Activated CD8-positive, alpha-beta T cell treated with anti-CD3 and anti-CD28 coated beads, Interleukin-2, amount 10 ng/mL, durations not matched to agents 7 days and 5 days (primary cell): ENCODE measurements at regions not wholly inside any gene's neighbourhood (a gene's known extent, or its start where the extent isn't known, plus 50 kb on each side); places are given as distances from the start of the nearest gene placed in this dataset.

Experiments used
- ATAC-seq: fragments of 150-1000 bp; cut with Tn5 transposase; one replicate; pipeline ENCODE4 v1.10.0; 2021; ENCODE audit warnings: moderate library complexity
- CTCF ChIA-PET: fragments of 350-600 bp; sonication (Branson Sonifier 250); formaldehyde crosslinking; loops from one replicate; lab custom pipeline; 2021; ENCODE audit warnings: antibody characterized with exemption; lab: Charles Lee
- POLR2A ChIA-PET: fragments of 350-600 bp; sonication (Branson Sonifier 250); formaldehyde crosslinking; loops from one replicate; lab custom pipeline; 2021; ENCODE audit warnings: antibody characterized with exemption; lab: Charles Lee
- DNase-seq: peaks from one replicate; pipeline ENCODE4 v3.0.0-alpha.2; 2020
- H3K27ac Mint-ChIP-seq: one replicate; pipeline ENCODE4 v1.8.0; 2021; ENCODE audit warnings: mild to moderate bottlenecking, mixed read lengths
- H3K27me3 Mint-ChIP-seq: one replicate; pipeline ENCODE4 v1.8.0; 2021; ENCODE audit warnings: low read depth, mixed read lengths
- H3K36me3 Mint-ChIP-seq: one replicate; pipeline ENCODE4 v1.8.0; 2021; ENCODE audit warnings: low read depth, mixed read lengths
- H3K4me1 Mint-ChIP-seq: one replicate; pipeline ENCODE4 v1.8.0; 2021; ENCODE audit warnings: low read depth, mixed read lengths
- H3K4me3 Mint-ChIP-seq: one replicate; pipeline ENCODE4 v1.8.0; 2021; ENCODE audit warnings: mild to moderate bottlenecking, mixed read lengths
- H3K9me3 Mint-ChIP-seq: one replicate; pipeline ENCODE4 v1.8.0; 2022; ENCODE audit warnings: mixed read lengths; ENCODE audit not compliant: insufficient read depth

DNA sequence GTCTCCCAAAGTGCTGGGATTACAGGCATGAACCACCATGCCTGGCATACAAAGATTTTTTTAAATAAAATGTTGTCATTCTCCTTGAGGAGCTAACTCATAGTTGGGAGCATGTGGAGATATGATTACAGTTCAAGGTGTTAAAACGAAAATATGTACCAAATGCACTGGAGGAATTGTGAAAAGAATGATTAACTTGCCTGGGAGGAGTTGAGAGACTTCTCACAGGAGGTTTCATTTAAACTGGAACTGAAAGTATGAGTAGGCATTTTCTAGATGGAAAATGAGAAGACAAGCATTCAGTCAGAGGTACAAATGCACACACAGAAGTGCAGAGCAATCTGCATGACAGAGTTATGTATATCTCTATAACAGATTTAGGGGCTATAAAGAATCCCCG, 126.6 kb upstream of the PDE1A start:
- H3K27me3 Mint-ChIP-seq, result no peaks in the 10 kb centered on the region
- DNase-seq, result no peak
- H3K4me1 Mint-ChIP-seq, result no peaks in the 10 kb centered on the region
- no peak overlapping the region for H3K4me3 Mint-ChIP-seq
- H3K27ac Mint-ChIP-seq, result no peak overlapping the region
- POLR2A ChIA-PET, result no interaction called here
- no peak for ATAC-seq
- H3K9me3 Mint-ChIP-seq, result no peaks in the 10 kb centered on the region
- H3K36me3 Mint-ChIP-seq, result no peaks in the 10 kb centered on the region
- CTCF ChIA-PET, result no interaction called here

DNA sequence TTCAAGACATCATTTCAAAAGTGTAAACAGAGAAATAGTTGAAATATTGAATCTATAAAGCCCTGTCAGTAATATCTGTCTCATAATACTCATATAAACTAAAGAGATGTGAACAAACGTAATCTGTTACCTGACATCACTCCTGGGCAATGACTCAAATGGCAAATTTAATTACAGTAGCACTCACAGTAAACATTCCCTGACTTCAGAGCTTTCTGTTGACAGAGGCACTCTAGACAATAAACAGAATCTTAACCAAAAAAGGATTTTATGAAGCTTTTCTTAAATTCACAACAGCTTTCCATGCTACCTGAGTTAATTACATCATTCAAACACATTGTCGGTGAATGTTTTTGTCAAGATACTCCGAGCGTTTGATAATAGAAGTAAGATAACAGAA, 128.1 kb upstream of the PDE1A start:
- no peak overlapping the region for H3K27ac Mint-ChIP-seq
- no peaks in the 10 kb centered on the region for H3K27me3 Mint-ChIP-seq
- H3K36me3 Mint-ChIP-seq, result no peaks in the 10 kb centered on the region
- no peak overlapping the region for H3K4me3 Mint-ChIP-seq
- DNase-seq (no peak), ATAC-seq (no peak)
- no peaks in the 10 kb centered on the region for H3K9me3 Mint-ChIP-seq
- CTCF ChIA-PET, result no interaction called here
- POLR2A ChIA-PET, result no interaction called here
- H3K4me1 Mint-ChIP-seq, result no peaks in the 10 kb centered on the region

DNA sequence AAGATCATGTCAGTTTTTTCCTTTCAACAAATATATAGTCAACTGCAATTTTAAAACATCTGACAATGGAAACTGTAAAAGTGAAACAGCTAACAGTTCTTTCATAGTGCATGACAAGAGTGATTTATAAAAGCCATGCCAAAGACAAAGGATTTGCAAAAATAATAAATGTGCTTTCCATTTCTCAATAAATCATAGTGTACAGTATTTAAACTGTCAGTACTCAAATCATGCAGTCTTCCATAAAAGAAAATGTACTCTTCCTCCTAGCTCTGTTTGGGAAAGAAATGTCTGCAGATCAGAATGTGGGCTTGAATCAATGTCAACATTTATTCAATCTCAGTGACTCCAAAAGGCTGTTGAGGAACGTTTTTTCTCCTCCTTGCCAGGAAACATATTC, 131.7 kb upstream of the PDE1A start:
- no peak overlapping the region for H3K27ac Mint-ChIP-seq
- H3K4me1 Mint-ChIP-seq, result no peaks in the 10 kb centered on the region
- POLR2A ChIA-PET, result no interaction called here
- H3K36me3 Mint-ChIP-seq, result no peaks in the 10 kb centered on the region
- H3K9me3 Mint-ChIP-seq, result no peaks in the 10 kb centered on the region
- H3K27me3 Mint-ChIP-seq, result no peaks in the 10 kb centered on the region
- H3K4me3 Mint-ChIP-seq, result no peak overlapping the region
- no peak for ATAC-seq
- CTCF ChIA-PET, result no interaction called here
- DNase-seq, result no peak

DNA sequence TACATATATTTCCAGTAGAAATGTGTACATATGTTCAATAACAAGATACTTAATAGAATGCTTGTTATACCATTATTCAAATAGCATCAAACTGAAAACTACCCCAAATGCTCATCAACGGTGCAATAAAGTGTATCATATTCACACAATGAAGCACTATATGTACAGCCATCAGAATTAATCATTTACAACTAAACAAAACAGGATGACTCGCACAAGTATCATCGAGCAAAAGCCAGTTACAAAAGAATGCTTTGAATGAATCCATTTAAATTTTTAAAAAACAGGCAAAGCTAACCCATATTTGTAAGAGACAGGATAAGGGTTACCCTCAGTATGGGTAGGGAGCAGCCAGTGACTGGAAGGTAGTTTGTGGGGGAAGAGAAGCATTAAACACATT, 132.8 kb upstream of the PDE1A start:
- DNase-seq (no peak), ATAC-seq (no peak)
- H3K4me3 Mint-ChIP-seq, result no peak overlapping the region
- H3K36me3 Mint-ChIP-seq, result no peaks in the 10 kb centered on the region
- H3K27ac Mint-ChIP-seq, result no peak overlapping the region
- no peaks in the 10 kb centered on the region for H3K9me3 Mint-ChIP-seq
- ChIA-PET POLR2A (no interaction called here), CTCF (no interaction called here)
- H3K27me3 Mint-ChIP-seq, result no peaks in the 10 kb centered on the region
- H3K4me1 Mint-ChIP-seq, result no peaks in the 10 kb centered on the region

DNA sequence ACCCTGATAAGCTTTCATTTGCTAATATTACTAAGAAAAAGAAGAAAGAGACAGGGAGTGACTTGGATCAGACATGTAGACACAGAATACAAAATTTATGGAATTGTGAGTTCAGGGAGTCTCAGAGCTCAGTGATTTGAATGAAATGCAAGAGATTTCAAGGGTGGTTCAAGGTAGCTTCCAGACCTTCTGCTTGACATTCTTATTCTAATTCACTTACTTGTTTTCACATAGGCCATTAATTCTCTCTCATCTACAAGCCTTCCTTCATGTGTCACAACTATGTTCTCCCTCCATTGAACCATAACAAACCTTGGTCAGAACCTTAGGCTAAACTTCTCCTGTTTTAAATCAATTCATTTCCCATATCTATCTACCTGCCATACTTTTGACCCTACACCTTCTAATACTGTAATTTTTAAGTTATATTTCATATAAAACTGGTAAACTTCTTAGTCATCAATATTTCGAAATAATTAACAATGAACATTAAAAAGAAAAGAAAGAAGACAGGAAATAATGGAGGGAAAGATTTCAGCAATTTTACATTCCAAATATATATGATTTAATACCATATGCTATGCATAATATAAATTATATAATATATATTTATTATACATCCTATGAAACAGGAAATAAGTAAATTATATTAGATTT, 139.2 kb upstream of the PDE1A start:
- ATAC-seq, result no peak
- no peak for DNase-seq
- no peak overlapping the region for H3K4me3 Mint-ChIP-seq
- no peaks in the 10 kb centered on the region for H3K4me1 Mint-ChIP-seq
- no peaks in the 10 kb centered on the region for H3K9me3 Mint-ChIP-seq
- H3K36me3 Mint-ChIP-seq, result no peaks in the 10 kb centered on the region
- POLR2A ChIA-PET, result no interaction called here
- H3K27me3 Mint-ChIP-seq, result no peaks in the 10 kb centered on the region
- CTCF ChIA-PET, result no interaction called here
- no peak overlapping the region for H3K27ac Mint-ChIP-seq

DNA sequence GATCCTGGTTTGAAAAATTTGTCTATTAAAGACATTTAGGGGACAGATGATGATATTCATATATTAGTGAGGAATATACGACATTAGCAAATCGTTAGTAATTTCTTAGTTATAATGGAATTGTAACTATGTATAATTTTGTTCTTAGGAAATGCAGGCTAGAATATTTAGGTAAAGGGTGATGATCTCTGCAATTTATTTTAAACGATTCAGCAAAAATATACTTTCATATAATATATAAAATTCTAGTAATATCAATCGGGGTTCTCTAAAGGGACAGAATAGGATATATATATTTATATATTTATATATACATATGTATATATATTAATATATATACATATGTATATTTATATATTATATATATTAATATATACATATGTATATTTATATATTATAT, 142.5 kb upstream of the DNAJC10 start:
- DNase-seq, result no peak
- Mint-ChIP-seq H3K4me3 (no peak overlapping the region), H3K36me3 (no peaks in the 10 kb centered on the region), H3K4me1 (no peaks in the 10 kb centered on the region), H3K27me3 (no peaks in the 10 kb centered on the region), H3K9me3 (no peaks in the 10 kb centered on the region), H3K27ac (no peak overlapping the region)
- ChIA-PET POLR2A (no interaction called here), CTCF (no interaction called here)
- ATAC-seq, result no peak

DNA sequence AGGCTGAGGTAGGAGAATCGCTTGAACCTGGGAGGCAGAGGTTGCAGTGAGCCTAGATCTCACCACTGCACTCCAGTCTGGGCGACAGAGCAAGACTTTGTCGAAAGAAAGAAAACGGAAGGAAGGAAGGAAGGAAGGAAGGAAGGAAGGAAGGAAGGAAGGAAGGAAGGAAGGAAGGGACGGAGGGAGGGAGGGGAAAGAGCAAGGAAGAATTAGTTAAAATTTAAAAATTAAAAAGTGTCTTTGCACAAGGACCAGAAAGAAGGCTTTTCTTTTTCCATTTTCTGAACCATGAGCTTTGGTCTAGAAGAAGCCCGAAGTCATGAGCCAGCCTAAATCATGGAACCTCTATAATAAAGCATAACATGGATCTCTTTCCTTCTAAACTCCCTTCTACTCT, 138.2 kb upstream of the DNAJC10 start:
- DNase-seq (no peak), ATAC-seq (no peak)
- H3K36me3 Mint-ChIP-seq, result no peaks in the 10 kb centered on the region
- ChIA-PET POLR2A (no interaction called here), CTCF (interaction anchor here (0.8 kb wide), 1 partner anchor 21 kb away, joined by 3 read pairs; no protein-coding TSS in a partner anchor)
- no peaks in the 10 kb centered on the region for H3K4me1 Mint-ChIP-seq
- no peak overlapping the region for H3K4me3 Mint-ChIP-seq
- H3K27me3 Mint-ChIP-seq, result no peaks in the 10 kb centered on the region
- H3K27ac Mint-ChIP-seq, result no peak overlapping the region
- no peaks in the 10 kb centered on the region for H3K9me3 Mint-ChIP-seq

DNA sequence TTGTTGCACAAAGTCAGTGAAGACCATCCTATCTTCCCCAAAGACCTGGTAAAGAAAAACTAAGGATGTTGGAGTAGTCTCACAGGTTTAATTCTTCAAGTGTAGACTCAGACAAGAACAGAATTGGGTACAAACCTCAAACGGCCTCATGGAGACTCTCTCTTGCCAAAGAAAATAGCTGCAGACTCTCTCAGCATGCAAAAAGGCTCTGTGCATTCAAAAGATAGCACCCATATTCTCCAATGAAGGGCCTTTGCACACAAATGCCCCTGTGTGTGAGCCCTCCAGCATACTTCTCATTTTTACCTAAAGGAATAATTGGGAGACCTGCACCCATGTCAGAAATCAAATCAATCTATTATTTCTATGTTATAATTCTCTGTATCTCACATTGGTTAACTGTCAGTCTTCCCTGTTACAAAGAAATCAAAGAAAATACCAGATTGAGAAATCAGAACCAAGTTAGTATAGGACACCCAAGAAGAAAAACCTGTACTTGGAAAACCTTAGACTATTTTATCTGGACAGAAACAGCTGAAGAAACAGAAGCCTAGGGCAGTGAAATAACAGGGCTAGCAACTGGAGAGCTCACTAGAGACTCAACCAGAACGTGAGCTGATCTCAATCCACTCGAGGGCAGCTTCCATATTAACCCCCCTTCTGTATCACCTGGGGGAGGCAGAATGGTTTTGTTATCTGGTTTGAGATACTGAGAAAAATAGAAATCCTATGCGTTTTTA, 134.7 kb upstream of the DNAJC10 start:
- CTCF ChIA-PET, result no interaction called here
- Mint-ChIP-seq H3K4me3 (no peak overlapping the region), H3K4me1 (no peaks in the 10 kb centered on the region), H3K36me3 (no peaks in the 10 kb centered on the region), H3K9me3 (no peaks in the 10 kb centered on the region), H3K27me3 (no peaks in the 10 kb centered on the region), H3K27ac (no peak overlapping the region)
- DNase-seq (no peak), ATAC-seq (no peak)
- POLR2A ChIA-PET, result no interaction called here

DNA sequence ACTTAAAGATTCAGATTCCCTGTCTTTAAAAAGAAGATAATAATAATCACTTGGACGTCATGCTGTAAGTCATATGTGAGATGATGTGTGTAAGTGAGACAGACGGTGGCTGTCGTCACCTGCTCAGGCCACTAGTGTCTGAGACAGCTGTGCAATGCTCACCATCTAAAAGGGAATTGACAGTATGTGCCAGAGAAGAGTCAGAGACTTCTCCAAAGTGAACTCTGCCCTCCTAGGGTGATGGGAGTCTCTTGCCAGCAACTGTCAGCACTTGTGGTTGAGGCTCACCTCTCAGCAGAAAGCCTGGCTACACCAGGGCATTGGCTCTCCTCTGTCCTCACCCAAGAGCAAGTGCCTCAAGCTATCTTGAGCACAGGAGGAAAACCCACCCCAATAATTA, 131.6 kb upstream of the DNAJC10 start:
- Mint-ChIP-seq H3K27ac (no peak overlapping the region), H3K4me3 (no peak overlapping the region), H3K36me3 (no peaks in the 10 kb centered on the region), H3K27me3 (no peaks in the 10 kb centered on the region), H3K4me1 (no peaks in the 10 kb centered on the region), H3K9me3 (no peaks in the 10 kb centered on the region)
- POLR2A ChIA-PET, result no interaction called here
- CTCF ChIA-PET, result no interaction called here
- no peak for DNase-seq
- no peak for ATAC-seq

DNA sequence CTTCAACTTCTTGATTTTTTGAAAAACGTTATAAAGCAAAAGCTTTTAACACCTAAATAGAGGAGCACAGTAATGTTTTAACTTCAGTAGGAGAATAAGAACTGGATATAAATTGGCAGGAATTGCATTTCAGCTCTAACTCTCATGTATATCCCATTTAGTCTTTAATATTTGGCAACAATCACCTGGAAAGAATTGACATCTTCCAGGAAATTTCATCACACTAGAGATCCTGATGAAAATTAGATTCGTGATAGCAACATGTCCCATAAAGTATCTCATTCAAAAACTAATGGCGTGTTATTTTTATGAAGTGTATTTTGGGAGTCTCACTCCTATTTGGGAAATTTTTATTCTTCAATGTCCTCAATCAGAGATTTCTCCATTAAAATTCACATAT, 131.1 kb upstream of the DNAJC10 start:
- ATAC-seq (no peak), DNase-seq (no peak)
- no peaks in the 10 kb centered on the region for H3K36me3 Mint-ChIP-seq
- CTCF ChIA-PET, result no interaction called here
- no peaks in the 10 kb centered on the region for H3K9me3 Mint-ChIP-seq
- H3K4me1 Mint-ChIP-seq, result no peaks in the 10 kb centered on the region
- POLR2A ChIA-PET, result no interaction called here
- no peaks in the 10 kb centered on the region for H3K27me3 Mint-ChIP-seq
- H3K4me3 Mint-ChIP-seq, result no peak overlapping the region
- H3K27ac Mint-ChIP-seq, result no peak overlapping the region

DNA sequence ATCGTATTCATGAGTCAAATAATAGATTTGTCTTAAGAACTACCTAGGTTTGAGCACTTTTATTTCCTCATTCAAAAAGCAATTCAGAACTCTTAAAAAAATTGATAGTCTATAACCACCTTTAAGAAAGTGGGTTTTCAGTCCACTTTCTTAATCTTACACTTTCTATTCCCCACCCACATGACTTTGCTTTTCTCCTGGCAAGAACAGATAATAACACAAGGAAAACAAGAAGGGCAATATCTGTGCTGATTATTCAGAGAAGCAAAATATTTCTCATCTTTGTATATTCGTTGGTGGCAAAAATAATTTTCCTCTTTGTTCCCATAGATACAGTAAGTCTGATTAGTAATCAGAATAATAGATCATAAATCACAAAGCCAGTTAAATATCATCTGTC, 130.6 kb upstream of the DNAJC10 start:
- no peaks in the 10 kb centered on the region for H3K4me1 Mint-ChIP-seq
- no peak overlapping the region for H3K4me3 Mint-ChIP-seq
- H3K27ac Mint-ChIP-seq, result no peak overlapping the region
- CTCF ChIA-PET, result no interaction called here
- no peak for DNase-seq
- H3K9me3 Mint-ChIP-seq, result no peaks in the 10 kb centered on the region
- ATAC-seq, result no peak
- H3K36me3 Mint-ChIP-seq, result no peaks in the 10 kb centered on the region
- H3K27me3 Mint-ChIP-seq, result no peaks in the 10 kb centered on the region
- POLR2A ChIA-PET, result no interaction called here

DNA sequence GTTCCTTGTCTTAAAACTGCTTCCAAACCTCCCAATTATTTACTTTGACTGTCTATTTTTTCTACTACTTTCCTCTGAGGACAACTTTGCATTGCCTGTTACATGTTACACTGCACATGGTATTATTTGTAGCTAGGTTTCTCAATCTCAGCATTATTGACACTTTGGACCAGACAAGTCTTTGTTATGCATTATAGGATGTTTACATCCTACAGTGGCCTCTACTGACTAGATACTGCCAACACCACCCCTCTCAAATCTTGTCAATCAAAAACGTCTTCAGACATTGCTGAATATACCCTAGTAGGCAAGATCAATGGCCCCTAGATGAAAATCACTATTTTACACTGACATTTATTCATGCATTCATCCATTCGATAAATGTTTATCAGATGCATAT, 129.6 kb upstream of the DNAJC10 start:
- Mint-ChIP-seq H3K36me3 (no peaks in the 10 kb centered on the region), H3K4me1 (no peaks in the 10 kb centered on the region), H3K27ac (no peak overlapping the region), H3K9me3 (no peaks in the 10 kb centered on the region), H3K4me3 (no peak overlapping the region), H3K27me3 (no peaks in the 10 kb centered on the region)
- DNase-seq (no peak), ATAC-seq (no peak)
- ChIA-PET POLR2A (no interaction called here), CTCF (no interaction called here)

DNA sequence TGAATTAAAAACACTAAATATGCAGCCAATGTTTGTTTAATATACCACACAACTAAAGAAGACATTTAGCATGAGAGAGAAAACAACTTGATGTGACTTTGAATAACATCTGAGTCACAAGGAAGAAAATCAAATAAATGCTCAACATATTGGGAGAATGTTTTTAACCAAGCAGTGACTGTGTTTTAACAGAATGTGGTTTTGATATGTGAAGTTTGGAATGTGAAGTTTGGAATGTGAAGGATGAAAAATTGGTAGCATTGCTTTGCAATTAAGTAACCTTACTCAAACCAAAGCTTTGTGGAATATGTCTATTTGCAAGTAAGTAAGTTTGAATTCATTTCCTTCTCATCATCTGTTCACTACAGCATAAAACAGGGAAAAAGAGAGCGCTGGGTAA, 128.2 kb upstream of the DNAJC10 start:
- DNase-seq, result no peak
- no peaks in the 10 kb centered on the region for H3K9me3 Mint-ChIP-seq
- no peaks in the 10 kb centered on the region for H3K27me3 Mint-ChIP-seq
- no peak overlapping the region for H3K4me3 Mint-ChIP-seq
- POLR2A ChIA-PET, result no interaction called here
- no peak for ATAC-seq
- H3K4me1 Mint-ChIP-seq, result no peaks in the 10 kb centered on the region
- CTCF ChIA-PET, result no interaction called here
- no peak overlapping the region for H3K27ac Mint-ChIP-seq
- H3K36me3 Mint-ChIP-seq, result no peaks in the 10 kb centered on the region
